Dermis microvascular lymphatic vessel endothelial cell (primary cell): ENCODE measurements at regions not wholly inside any gene's neighbourhood (a gene's known extent, or its start where the extent isn't known, plus 50 kb on each side); places are given as distances from the start of the nearest gene placed in this dataset.

Experiments
- DNase-seq, 2 donors: peaks; one replicate each; pipeline versions ENCODE4 v3.0.0 to v3.0.0-alpha.2; 2010; ENCODE audit warnings: low read depth in 2 of 2

DNA sequence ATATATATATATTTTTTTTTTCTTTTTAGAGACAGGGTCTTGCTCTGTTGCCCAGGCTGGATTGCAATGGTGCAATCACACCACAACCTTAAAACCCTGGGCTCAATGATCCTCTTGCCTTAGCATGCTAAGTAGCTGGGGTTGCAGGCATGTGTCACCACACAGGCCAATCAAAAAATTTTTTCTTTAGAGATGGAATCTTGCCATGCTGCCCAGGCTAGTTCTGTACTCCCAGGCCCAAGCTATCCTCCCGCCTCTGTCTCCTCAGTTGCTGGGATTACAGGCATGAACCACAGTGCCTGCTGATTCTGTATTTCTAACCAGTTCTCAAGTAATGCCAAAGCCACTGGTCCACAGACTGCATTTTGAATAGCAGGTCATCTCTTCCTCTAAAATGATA is 291.3 kb upstream of the ZPLD1 start:
- DNase-seq, result no peak

DNA sequence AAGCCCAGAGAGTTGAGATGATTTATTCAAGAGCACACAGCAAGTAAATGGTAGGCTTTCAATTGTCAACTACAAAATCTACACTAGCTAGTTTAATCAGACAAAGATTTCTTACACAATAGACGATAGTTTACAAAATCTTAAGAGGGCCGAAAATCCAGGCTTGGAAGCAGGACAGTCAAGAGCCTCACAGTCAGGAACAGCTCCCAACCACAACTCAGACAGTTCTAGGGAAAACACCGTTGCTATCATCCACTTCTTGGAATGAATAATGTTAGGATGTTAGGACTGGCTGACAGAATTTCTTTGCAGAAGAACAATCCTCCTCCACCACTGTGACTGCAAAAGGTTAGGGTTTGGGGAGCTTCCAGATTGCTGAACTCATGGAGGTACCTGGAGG is 290.8 kb upstream of the ZPLD1 start:
- no peak for DNase-seq

DNA sequence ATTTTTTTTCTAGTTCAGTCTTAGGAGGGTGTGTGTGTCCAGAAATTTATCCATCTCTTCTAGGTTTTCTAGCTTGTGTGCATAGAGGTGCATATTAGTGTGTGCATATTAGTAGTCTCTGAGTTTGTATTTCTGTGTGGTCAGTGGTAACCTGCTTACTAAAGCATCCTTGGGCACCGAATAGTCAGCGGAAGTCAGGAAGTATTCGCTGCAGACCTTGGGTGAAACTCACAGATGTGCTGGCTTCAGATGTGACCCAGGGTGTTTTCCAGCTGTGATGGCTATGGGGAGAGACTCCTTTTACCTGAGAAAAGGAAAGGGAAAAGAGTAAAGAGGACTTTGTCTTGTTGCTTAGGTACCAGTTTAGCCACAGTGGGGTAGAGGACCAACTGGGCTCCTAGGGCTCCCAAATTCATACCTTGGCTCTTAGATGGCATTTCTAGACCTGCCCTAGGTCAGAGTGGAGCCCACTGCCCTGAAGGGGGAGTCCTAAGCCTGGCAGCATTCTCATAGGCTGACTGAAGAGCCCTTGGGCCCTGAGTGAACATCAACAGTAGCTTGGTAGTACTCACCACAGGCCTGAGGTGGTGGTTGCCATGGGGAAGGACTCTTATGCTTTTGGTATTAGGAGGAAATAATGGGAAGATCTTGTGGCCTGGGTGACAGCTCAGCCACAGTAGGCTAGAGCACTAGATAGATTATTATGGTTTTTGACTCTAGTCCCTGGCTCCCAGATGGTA is 286.0 kb upstream of the ZPLD1 start:
- no peak for DNase-seq

DNA sequence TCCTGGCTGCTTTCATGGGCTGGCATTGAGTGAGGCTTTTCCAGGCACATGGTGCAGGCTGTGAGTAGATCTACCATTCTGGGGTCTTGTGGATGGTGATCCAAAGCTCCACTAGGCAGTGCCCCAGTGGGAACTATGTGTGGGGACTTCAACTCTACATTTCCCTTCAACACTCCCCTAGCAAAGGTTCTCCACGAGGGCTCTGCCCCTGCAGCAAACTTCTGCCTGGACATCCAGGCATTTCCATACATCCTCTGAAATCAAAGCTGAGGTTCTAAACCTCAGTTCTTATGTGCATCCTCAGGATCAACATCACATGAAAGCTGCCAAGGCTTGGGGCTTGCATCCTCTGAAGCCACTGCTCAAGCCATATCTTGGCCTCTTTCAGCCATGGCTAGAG is 282.9 kb upstream of the ZPLD1 start:
- DNase-seq, result no peak

DNA sequence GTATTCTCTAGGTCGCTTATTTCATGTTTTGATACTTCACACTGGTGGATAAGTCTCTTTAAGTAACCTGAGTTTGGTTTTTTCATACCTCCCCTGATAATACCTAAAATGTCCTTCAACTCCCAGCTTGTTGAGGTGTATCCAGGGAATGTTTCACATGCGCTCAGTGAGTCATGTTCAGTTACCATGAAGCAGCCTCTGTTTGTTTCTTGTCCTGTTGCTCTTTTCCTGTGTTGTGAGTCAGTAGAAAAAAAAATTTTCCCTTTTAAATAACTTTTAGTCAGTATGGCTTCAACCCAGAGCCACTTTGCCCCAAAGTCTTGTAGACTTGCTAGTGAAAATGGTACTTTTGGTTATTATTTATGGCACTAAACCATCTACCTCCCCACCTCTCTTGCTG is 278.4 kb upstream of the ZPLD1 start:
- peak; percentile 94 to 98 for DNase-seq

DNA sequence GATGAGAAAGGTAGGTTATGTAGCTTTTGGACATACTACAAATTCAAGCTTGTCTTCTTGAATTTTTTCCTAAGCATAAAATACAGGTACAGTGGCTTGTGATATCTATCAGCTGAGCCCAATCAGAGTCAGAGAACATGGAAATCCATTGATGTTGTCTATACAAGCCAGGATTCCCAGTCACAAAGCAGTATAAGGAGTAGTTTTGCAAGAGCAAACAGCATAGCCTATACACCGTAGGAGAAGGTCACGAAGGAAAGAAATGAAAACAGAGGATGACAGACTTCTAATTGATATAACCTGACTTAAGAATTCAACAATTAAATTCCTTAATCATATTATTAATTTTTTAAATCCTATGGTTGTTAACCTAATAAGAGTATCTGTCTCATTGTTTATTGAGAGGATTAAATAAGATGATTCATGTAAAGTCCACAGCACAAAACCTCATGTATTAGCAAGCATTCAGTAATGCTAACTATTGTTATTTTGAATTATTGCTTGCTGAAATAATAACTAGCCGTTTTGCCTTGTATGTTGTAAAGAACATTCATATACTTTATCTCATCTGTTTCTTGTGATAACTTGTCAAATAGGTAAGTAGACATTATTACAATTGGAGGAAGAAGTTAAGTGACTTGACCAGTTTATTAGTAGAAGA is 276.6 kb upstream of the ZPLD1 start:
- DNase-seq, result peak in 1 of 2 donors; percentile 23

DNA sequence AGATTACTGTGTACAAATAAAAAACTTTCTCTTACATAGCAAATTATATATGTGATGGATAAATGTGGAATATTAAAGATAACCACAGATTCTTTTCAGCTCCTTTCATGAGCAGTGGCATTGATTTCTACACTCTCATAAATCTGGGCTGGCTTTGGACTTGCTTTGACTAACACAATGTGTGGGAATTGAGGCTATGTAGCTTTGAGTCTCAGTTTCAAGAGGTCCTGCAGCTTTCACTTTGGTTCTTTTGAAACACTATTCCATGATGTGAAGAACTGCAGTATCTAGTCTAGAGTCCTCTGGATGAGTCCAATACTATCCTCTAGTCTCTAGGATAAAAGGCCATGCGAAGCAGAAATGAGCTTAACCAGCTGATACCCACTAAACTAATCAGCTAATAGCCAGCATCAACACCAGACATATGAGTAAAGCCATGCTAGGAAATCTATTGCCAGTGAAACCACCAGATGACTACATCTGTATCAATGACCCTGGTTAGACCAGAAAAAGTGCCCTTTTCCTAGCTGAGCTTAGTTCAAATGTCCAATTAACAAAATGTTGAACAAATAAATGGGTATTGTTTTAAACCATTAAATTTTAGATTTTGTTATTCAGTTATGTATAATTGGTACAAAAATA is 274.9 kb upstream of the ZPLD1 start:
- no peak for DNase-seq

DNA sequence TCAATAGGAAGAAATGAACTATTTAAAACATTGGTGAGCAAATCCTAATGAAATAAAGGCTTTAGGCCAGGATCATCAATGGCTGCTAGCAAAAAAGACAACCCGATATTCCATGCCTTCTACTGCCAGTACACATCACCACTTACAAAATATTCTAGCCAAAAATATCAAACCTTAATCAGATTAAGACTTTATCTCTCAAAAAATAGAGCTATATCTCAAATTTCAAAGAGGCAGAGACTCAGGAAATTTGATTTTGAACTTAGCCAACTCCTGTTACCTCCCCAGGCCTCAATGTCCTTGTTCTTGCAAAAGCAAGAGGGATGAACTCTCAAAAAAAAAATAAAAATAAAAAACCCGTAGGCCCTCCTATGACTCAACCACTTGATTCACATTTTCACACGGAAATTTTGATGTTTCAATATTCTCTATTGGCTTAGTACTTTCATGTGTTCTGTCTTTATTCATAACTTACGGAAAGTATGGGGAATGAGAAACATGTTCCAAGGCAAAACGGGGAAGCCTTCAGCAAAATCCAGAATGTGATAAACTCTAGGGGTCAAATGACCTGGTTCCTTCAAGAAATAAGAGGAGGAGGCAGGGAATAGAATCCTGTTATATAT is 273.3 kb upstream of the ZPLD1 start:
- DNase-seq, result no peak

DNA sequence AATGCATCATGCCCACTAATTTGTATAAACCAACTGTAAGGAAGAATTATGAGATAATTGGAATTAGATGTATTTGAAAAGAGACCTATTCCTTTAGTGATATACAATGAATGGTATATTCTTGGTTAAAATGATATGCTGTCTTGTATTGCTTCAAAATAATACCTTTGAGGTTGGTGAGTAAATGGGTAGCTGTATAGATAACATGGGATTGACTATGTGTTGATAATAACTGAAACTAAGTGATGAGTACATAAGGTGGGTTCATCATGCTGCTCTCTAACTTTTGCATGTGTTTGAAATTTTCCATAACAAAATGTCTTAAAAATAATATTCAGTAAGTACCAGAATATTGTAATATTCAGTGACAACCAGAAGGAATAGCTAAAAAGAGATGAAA is 272.6 kb upstream of the ZPLD1 start:
- DNase-seq, result no peak

DNA sequence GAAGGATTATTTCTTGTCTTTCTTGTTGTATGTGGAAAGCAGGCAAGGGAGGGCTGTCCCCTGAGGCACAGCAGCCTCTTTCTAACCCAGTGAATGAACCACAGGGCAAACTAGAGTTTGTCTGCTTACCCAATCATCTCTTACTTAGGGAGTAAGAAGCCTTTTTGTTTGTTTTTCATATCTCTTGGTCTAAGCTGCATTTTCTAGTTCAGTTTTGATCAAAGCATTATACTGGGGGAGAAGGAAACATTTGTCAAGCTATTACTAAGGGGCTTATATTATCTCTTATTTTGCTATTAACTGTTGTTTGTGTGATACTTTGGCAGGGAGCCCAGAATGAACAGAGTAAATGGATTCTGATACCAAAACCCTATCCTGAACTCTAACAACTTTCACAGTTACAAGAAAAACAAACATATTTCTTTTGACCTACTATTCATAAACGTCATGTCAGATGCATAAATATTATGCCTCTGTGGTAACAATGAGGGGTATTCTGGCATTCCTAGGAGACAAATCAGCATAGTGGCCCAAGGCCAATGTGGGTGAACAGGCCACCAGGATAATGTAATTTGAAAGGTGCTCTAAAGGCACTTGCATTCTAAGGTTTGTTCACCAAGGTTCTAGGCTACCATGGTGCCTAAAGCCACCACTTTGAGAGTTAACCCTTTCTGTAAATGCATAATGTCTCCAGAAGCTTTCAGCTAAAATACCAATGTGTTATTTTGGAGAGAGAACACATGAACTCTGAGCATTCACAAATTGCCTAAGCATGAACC is 271.6 kb upstream of the ZPLD1 start:
- peak; percentile 97 to 98 for DNase-seq

DNA sequence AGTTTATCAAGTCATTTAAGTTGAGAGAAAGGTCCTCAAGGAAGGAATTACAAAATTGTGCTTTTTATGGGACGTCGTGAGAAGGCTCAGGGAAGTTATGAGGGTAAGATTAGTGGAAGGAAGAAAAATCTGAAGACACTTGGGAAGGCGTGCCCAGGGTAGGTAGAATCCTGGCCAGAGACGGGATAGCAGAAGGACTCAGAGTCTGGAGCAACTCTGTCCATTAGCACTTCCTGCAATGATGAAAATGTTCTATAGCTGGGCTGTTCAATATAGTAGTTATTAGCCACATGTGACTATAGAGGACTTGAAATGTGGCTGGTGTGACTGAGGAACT is 271.0 kb upstream of the ZPLD1 start:
- no peak for DNase-seq

DNA sequence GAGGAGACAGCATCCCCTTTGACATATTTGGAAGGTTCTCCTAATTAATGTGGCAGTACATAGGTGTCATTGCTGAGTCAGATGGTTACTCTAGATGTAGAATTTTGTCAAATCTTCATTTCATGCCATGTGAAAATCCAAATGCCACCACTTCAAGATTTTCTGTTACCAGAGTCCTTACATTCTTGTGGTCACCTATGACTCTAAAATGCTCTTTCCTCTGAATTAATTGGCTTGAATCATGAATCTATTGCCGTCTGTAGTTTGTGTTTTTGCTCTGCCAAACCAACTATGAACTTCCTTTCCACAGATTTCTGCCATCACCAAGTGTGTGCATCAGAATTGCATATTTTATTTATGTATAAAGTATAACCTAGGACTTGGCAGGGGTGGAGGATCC is 269.4 kb upstream of the ZPLD1 start:
- DNase-seq, result no peak

DNA sequence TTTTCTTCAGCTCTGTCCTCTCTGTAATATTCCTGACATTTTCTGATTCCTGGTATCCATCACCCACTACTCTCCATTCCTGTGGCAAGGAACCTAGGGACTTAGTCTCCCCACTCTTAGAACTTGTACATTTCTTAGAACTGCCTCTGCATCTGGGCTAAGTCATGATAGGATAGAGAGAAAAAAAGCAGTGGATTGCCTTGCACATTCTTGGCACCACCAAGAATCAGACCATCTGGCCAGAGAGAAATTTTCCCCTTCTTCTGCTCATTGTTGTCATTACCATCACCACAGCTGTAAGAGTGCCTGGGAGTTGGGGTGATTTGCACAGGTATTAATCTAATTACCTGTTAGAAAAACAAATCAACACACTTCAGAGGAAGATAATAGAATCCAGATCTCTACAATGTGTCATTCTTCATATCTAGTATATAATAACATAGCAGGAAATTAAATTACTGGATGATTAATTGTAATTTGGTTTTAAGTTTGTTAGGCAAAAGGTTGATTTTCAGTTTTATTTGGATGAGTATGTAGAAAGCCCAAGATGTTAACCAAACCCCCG is 264.8 kb upstream of the ZPLD1 start:
- DNase-seq, result no peak

DNA sequence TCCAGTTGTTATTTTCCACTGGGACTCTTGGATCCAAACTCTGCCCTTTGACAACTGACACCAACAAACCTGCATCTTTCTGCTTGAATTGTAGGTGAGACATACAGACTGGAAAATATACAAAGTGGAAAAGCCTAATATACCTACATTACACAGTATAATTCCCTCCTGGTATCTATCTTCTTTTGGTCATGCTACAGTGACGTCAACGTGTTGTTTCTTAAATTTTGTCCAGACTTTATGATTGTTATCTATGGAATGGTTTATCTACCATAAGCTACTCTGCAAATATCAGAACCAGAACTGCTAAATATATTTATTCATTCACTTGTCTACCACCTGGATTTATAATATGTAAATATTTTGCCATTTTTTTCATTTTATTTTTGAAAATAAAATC is 264.3 kb upstream of the ZPLD1 start:
- DNase-seq, result no peak

DNA sequence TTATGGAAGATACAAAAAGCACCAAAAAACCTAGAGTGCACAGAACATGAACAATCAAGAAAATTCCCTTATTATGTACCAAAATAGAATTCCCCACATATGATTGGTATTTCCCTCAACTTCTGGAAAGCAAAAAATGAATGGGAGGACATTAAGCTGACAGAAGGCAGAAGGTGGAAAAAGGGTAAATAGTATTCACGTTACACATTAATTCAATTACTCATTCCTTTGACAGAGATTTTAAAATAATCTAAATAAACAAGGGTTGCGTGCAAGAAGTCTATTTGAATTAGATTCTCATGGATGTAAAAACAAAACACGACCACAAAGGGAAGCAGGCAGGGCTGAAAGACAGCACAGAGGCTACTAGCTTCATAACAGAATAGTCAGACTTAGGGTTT is 260.5 kb upstream of the ZPLD1 start:
- DNase-seq, result peak in 1 of 2 donors; percentile 93

DNA sequence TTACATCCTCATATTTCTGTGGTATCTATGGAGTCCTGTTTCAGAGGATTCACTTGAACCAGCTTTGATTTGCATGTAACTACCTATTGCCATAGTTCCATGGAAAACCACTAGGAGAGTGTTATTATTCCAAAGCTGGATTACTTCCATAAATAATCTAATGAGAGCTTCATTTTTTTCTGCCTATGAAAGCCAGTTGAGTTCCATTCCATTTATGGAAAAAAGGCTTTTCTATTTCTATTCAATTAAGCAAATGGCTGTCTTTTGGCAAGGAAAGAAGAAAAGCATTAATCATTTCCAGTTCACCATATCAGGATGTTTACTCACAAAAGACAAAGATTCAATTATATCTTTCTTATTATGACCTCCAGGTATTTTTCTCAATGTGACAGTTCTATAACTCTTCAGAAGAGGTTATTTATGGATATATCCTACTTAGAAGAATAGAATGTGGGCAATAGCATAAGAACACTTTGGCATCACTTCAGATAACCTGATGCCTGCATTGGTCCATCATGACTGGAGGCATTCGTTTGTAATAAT is 259.9 kb upstream of the ZPLD1 start:
- DNase-seq, result peak; percentile 81 to 88

DNA sequence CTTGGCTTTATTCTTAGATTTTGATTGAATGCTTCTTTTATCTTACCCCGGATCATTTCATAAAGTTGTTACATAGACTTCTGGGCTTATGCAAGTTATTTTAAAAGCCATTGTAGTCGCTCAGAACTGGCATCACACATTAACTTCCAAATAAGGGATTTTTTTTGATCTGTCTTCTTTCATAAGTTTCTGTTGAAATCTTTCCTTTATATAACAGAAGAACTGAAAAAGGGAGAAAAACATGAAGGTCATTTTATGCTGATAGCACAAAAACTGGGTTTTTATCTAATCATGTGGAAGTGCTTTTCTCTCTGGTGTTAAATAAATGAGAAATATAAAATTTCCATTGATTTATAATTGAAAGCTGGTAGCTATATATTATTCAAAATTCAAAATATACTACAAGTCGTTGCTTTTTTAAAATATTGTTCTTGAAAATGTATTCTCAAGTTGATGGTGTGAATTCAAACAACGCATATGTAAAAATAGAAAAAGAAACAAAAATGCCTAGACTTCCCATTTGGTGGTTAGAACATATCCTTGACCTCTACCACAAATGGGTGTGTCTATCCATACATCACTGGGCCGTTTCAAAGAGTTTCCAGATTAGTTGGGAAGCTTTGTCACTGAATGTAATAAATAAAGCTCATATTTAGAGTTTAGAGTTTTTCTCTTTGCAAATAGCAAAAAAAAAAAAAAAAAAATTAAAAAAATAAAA is 258.3 kb upstream of the ZPLD1 start:
- DNase-seq, result no peak

DNA sequence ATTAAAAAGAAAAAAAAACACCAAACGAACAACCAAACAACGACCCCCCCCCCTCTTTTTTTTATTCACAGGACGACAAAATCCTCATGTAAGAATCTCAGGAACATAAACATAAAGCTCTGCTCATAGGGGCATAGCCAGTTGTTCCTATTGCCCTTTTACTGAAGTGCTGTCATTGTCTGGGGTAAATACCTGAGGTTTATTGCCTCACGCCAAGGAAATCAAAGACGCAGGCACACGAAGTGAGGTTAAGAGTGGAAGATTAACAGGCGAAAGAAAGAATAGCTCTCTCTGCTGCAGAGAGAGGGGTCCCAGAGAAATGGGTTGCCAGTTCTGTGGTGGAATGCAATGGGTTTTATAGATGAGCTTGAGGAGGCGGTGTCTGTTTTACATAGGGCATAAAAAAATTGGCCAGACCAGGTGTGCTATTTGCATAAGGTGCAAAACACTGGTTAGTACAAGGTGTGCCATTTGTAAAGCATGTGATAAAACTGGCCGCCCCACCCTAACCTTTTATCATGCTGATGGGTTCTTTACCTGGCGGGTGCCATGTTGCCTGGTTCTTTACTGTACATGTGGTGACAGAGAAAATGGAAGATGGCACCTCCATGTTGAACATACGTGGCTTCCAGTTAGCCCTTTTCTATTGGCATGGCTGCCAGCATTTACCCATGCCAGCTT is 257.6 kb upstream of the ZPLD1 start:
- DNase-seq, result no peak

DNA sequence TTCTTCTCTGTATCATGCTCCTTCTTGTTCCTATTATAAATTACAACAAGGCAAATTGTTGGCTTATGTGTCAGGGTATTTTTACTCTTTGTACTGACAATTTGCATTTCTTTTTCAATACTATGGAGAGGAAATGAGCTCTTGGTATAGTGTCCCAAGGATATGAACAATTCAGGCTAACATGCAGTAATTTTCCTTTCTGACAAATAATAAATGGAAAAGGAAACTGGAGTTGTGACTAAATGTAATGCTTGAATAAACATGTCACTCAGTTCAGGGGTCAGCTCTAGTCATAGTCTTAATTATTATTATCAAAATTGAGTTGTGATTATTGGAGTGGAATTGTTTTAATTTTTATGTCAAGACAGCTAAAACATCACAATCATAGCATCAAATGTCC is 256.0 kb upstream of the ZPLD1 start:
- peak; percentile 67 to 86 for DNase-seq
